ENCODE measurements at regions not wholly inside any gene's neighbourhood (a gene's known extent, or its start where the extent isn't known, plus 50 kb on each side); places are given as distances from the start of the nearest gene placed in this dataset.

- TF ChIP-seq WRNIP1 (IDR thresholded peaks at IDR 0.05; ENCODE audit: borderline replicate concordance, low read depth, low read length), result no peak
- no peak for TF ChIP-seq CHD4 (IDR thresholded peaks at IDR 0.05)
- TF ChIP-seq, protein P1, sequence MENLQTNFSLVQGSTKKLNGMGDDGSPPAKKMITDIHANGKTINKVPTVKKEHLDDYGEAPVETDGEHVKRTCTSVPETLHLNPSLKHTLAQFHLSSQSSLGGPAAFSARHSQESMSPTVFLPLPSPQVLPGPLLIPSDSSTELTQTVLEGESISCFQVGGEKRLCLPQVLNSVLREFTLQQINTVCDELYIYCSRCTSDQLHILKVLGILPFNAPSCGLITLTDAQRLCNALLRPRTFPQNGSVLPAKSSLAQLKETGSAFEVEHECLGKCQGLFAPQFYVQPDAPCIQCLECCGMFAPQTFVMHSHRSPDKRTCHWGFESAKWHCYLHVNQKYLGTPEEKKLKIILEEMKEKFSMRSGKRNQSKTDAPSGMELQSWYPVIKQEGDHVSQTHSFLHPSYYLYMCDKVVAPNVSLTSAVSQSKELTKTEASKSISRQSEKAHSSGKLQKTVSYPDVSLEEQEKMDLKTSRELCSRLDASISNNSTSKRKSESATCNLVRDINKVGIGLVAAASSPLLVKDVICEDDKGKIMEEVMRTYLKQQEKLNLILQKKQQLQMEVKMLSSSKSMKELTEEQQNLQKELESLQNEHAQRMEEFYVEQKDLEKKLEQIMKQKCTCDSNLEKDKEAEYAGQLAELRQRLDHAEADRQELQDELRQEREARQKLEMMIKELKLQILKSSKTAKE (IDR thresholded peaks at IDR 0.05; ENCODE audit: low read depth, poor library complexity, severe bottlenecking), result no peak
- no peak for TF ChIP-seq NBN (IDR thresholded peaks at IDR 0.05)
Measured at GRCh38 chr3:110910346-110910955, 161.2 kb upstream of the NECTIN3 start (continued).

DNA sequence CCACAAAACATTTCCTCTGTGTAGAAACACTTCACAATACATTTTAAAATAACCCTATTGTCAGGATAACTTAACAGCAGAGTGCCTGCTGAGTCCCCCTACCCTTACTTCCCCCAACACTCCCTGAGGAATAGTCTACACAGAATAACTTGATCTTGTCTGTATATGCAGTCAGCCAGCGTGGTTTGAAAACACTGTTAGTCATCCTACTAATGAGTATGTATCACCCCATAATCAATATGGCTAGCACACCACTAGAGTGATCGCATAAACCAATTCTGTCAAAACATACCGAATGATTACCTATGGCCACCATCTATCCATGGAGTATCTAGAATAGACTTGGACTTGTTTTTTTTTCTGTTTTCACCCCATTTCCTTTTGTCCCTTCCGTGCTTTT is 152.7 kb upstream of the NECTIN3 start:
- Histone ChIP-seq H3K36me3 (ENCODE audit: control insufficient read depth in 2 of 2, insufficient read depth in 2 of 2, low read length in 1 of 2) (no peaks in the 10 kb centered on the region), H3K9ac (ENCODE audit: control insufficient read depth, insufficient read depth, low read length) (no peak overlapping the region), H3K9me3 (replicated peaks; ENCODE audit: control insufficient read depth, insufficient read depth, low read length) (no peaks in the 10 kb centered on the region), H2AFZ (ENCODE audit: control insufficient read depth, low read depth, low read length) (no peak overlapping the region), H3K4me1 (ENCODE audit: control insufficient read depth, insufficient read depth, low read length) (no peaks in the 10 kb centered on the region), H3K4me3 (no peak overlapping the region), H3K4me2 (ENCODE audit: control insufficient read depth, insufficient read depth) (no peak overlapping the region), H4K20me1 (ENCODE audit: control insufficient read depth, insufficient read depth) (no peaks in the 10 kb centered on the region), H3K79me2 (ENCODE audit: control insufficient read depth, insufficient read depth, low read length) (no peaks in the 10 kb centered on the region), H3K27me3 (replicated peaks in 1 of 2; ENCODE audit: control insufficient read depth in 2 of 2, insufficient read depth in 2 of 2, low read length in 1 of 2) (no peaks in the 10 kb centered on the region), H3K27ac (ENCODE audit: control insufficient read depth, insufficient read depth) (no peak overlapping the region)
- no peak for FAIRE-seq
- ChIA-PET CTCF (interaction anchor here (0.6 kb wide), 1 partner anchor 17 kb away, joined by 4 read pairs; no protein-coding TSS in a partner anchor), SMC1A (ENCODE audit: uncharacterized antibody, unreplicated experiment) (no interaction called here), RAD21 (ENCODE audit: unreplicated experiment) (no interaction called here), POLR2A (no interaction called here)
- in situ Hi-C loops (cut with MboI), result no loop called here
- no peak for ATAC-seq
- intact Hi-C loops (cut with micrococcal nuclease; ENCODE audit: unreplicated experiment), result no loop called here
- no TSS peak for BruUV-seq (replicated peaks)
- 33% methylated on average over 4 of the region's 4 CpGs for WGBS (ENCODE audit: insufficient coverage, insufficient replicate concordance, low lambda C conversion rate, missing lambda C conversion rate)
- DNase-seq (ENCODE audit: low read depth, low spot score), result no peak
- TF ChIP-seq SIN3A (IDR thresholded peaks at IDR 0.05; ENCODE audit: low read depth, low read length) (no peak), CBX3 (IDR thresholded peaks at IDR 0.05; ENCODE audit: borderline replicate concordance, low read depth) (no peak), MYC (IDR thresholded peaks at IDR 0.05; ENCODE audit: insufficient read depth, insufficient read length, insufficient replicate concordance, low read length, severe bottlenecking) (no peak)
- TF ChIP-seq, protein P2, sequence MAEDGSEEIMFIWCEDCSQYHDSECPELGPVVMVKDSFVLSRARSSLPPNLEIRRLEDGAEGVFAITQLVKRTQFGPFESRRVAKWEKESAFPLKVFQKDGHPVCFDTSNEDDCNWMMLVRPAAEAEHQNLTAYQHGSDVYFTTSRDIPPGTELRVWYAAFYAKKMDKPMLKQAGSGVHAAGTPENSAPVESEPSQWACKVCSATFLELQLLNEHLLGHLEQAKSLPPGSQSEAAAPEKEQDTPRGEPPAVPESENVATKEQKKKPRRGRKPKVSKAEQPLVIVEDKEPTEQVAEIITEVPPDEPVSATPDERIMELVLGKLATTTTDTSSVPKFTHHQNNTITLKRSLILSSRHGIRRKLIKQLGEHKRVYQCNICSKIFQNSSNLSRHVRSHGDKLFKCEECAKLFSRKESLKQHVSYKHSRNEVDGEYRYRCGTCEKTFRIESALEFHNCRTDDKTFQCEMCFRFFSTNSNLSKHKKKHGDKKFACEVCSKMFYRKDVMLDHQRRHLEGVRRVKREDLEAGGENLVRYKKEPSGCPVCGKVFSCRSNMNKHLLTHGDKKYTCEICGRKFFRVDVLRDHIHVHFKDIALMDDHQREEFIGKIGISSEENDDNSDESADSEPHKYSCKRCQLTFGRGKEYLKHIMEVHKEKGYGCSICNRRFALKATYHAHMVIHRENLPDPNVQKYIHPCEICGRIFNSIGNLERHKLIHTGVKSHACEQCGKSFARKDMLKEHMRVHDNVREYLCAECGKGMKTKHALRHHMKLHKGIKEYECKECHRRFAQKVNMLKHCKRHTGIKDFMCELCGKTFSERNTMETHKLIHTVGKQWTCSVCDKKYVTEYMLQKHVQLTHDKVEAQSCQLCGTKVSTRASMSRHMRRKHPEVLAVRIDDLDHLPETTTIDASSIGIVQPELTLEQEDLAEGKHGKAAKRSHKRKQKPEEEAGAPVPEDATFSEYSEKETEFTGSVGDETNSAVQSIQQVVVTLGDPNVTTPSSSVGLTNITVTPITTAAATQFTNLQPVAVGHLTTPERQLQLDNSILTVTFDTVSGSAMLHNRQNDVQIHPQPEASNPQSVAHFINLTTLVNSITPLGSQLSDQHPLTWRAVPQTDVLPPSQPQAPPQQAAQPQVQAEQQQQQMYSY (CRISPR knock-in tag; IDR thresholded peaks at IDR 0.05), result no peak
- TF ChIP-seq, protein P3, sequence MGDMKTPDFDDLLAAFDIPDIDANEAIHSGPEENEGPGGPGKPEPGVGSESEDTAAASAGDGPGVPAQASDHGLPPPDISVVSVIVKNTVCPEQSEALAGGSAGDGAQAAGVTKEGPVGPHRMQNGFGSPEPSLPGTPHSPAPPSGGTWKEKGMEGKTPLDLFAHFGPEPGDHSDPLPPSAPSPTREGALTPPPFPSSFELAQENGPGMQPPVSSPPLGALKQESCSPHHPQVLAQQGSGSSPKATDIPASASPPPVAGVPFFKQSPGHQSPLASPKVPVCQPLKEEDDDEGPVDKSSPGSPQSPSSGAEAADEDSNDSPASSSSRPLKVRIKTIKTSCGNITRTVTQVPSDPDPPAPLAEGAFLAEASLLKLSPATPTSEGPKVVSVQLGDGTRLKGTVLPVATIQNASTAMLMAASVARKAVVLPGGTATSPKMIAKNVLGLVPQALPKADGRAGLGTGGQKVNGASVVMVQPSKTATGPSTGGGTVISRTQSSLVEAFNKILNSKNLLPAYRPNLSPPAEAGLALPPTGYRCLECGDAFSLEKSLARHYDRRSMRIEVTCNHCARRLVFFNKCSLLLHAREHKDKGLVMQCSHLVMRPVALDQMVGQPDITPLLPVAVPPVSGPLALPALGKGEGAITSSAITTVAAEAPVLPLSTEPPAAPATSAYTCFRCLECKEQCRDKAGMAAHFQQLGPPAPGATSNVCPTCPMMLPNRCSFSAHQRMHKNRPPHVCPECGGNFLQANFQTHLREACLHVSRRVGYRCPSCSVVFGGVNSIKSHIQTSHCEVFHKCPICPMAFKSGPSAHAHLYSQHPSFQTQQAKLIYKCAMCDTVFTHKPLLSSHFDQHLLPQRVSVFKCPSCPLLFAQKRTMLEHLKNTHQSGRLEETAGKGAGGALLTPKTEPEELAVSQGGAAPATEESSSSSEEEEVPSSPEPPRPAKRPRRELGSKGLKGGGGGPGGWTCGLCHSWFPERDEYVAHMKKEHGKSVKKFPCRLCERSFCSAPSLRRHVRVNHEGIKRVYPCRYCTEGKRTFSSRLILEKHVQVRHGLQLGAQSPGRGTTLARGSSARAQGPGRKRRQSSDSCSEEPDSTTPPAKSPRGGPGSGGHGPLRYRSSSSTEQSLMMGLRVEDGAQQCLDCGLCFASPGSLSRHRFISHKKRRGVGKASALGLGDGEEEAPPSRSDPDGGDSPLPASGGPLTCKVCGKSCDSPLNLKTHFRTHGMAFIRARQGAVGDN (IDR thresholded peaks at IDR 0.05), result no peak
- TF ChIP-seq, protein P4, sequence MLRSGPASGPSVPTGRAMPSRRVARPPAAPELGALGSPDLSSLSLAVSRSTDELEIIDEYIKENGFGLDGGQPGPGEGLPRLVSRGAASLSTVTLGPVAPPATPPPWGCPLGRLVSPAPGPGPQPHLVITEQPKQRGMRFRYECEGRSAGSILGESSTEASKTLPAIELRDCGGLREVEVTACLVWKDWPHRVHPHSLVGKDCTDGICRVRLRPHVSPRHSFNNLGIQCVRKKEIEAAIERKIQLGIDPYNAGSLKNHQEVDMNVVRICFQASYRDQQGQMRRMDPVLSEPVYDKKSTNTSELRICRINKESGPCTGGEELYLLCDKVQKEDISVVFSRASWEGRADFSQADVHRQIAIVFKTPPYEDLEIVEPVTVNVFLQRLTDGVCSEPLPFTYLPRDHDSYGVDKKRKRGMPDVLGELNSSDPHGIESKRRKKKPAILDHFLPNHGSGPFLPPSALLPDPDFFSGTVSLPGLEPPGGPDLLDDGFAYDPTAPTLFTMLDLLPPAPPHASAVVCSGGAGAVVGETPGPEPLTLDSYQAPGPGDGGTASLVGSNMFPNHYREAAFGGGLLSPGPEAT (IDR thresholded peaks at IDR 0.05; ENCODE audit: low read depth), result no peak

All from GM12878 (cell line).